ENCODE measurements at regions not wholly inside any gene's neighbourhood (a gene's known extent, or its start where the extent isn't known, plus 50 kb on each side); places are given as distances from the start of the nearest gene placed in this dataset.

DNA sequence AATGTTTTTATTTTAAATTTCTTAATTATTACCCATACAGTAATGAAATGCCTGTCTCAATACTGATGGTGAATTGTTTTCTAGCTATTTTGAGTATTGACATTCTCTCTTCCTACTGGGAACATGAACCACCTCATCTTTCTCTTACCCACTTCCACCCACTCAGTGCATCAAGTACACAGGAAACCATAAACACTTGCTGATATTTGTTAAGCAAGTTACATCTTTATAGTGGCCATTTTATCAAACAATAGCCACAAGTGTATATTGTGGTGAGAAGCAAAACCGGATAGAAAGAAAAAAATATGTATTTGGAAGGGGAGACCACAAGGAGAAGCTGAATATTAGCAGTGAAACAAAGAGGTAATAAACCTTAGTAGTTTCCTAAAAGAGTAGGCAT, 368.1 kb upstream of the HNRNPA3 start:
- TF ChIP-seq, protein P1, sequence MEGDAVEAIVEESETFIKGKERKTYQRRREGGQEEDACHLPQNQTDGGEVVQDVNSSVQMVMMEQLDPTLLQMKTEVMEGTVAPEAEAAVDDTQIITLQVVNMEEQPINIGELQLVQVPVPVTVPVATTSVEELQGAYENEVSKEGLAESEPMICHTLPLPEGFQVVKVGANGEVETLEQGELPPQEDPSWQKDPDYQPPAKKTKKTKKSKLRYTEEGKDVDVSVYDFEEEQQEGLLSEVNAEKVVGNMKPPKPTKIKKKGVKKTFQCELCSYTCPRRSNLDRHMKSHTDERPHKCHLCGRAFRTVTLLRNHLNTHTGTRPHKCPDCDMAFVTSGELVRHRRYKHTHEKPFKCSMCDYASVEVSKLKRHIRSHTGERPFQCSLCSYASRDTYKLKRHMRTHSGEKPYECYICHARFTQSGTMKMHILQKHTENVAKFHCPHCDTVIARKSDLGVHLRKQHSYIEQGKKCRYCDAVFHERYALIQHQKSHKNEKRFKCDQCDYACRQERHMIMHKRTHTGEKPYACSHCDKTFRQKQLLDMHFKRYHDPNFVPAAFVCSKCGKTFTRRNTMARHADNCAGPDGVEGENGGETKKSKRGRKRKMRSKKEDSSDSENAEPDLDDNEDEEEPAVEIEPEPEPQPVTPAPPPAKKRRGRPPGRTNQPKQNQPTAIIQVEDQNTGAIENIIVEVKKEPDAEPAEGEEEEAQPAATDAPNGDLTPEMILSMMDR (IDR thresholded peaks at IDR 0.05), result no peak
- TF ChIP-seq POLR2A (IDR thresholded peaks at IDR 0.05), result no peak
